ENCODE measurements at regions not wholly inside any gene's neighbourhood (a gene's known extent, or its start where the extent isn't known, plus 50 kb on each side); places are given as distances from the start of the nearest gene placed in this dataset.

GRCh38 chr5:135709208-135709575 lies 125.3 kb upstream of the SLC25A48 start:
- FAIRE-seq (no peak), DNase-seq (no peak)
- intact Hi-C loops (cut with DNase I) = no loop called here
- no peak overlapping the region for H3K27ac ChIP-seq (ENCODE audit: low read depth in 2 of 2, low read length in 2 of 2)
- H3K9me3 ChIP-seq (ENCODE audit: control insufficient read depth in 2 of 3, insufficient read depth in 1 of 3, low read length in 3 of 3) = no peaks in the 10 kb centered on the region
- H3K9ac ChIP-seq (ENCODE audit: low read length in 3 of 3) = no peak overlapping the region
- H3K36me3 ChIP-seq (ENCODE audit: control insufficient read depth in 2 of 3, insufficient read depth in 3 of 3, low read length in 3 of 3) = no peaks in the 10 kb centered on the region
- no peaks in the 10 kb centered on the region for H3K27me3 ChIP-seq (ENCODE audit: control insufficient read depth, insufficient read depth, low read length)
- no peak overlapping the region for H3K4me3 ChIP-seq (ENCODE audit: low read length in 3 of 3)
- TF ChIP-seq CTCF (IDR thresholded peaks at IDR 0.05; ENCODE audit: borderline replicate concordance, extremely low read depth, insufficient read depth) = no peak
- H3K4me1 ChIP-seq (ENCODE audit: control insufficient read depth in 2 of 3, insufficient read depth in 2 of 3, low read depth in 1 of 3, low read length in 3 of 3) = no peaks in the 10 kb centered on the region

- H3K27me3 ChIP-seq (ENCODE audit: control insufficient read depth, insufficient read depth, low read length) = no peaks in the 10 kb centered on the region
- no peak overlapping the region for H3K4me3 ChIP-seq (ENCODE audit: low read length in 3 of 3)
- no peaks in the 10 kb centered on the region for H3K4me1 ChIP-seq (ENCODE audit: control insufficient read depth in 2 of 3, insufficient read depth in 2 of 3, low read depth in 1 of 3, low read length in 3 of 3)
- intact Hi-C loops (cut with DNase I) = no loop called here
- FAIRE-seq (no peak), DNase-seq (no peak)
- H3K27ac ChIP-seq (ENCODE audit: low read depth in 2 of 2, low read length in 2 of 2) = no peak overlapping the region
- H3K9me3 ChIP-seq (ENCODE audit: control insufficient read depth in 2 of 3, insufficient read depth in 1 of 3, low read length in 3 of 3) = no peaks in the 10 kb centered on the region
- no peaks in the 10 kb centered on the region for H3K36me3 ChIP-seq (ENCODE audit: control insufficient read depth in 2 of 3, insufficient read depth in 3 of 3, low read length in 3 of 3)
- no peak for TF ChIP-seq CTCF (IDR thresholded peaks at IDR 0.05; ENCODE audit: borderline replicate concordance, extremely low read depth, insufficient read depth)
- no peak overlapping the region for H3K9ac ChIP-seq (ENCODE audit: low read length in 3 of 3)
These were observed 125.8 kb upstream of the SLC25A48 start for GRCh38 chr5:135708481-135709207.

GRCh38 chr5:135707302-135707701 lies 127.2 kb upstream of the SLC25A48 start:
- FAIRE-seq (no peak), DNase-seq (no peak)
- no peaks in the 10 kb centered on the region for H3K4me1 ChIP-seq (ENCODE audit: control insufficient read depth in 2 of 3, insufficient read depth in 2 of 3, low read depth in 1 of 3, low read length in 3 of 3)
- TF ChIP-seq CTCF (IDR thresholded peaks at IDR 0.05; ENCODE audit: borderline replicate concordance, extremely low read depth, insufficient read depth) = no peak
- H3K36me3 ChIP-seq (ENCODE audit: control insufficient read depth in 2 of 3, insufficient read depth in 3 of 3, low read length in 3 of 3) = no peaks in the 10 kb centered on the region
- no peaks in the 10 kb centered on the region for H3K27me3 ChIP-seq (ENCODE audit: control insufficient read depth, insufficient read depth, low read length)
- H3K9ac ChIP-seq (ENCODE audit: low read length in 3 of 3) = no peak overlapping the region
- H3K4me3 ChIP-seq (ENCODE audit: low read length in 3 of 3) = no peak overlapping the region
- intact Hi-C loops (cut with DNase I) = no loop called here
- H3K27ac ChIP-seq (ENCODE audit: low read depth in 2 of 2, low read length in 2 of 2) = no peak overlapping the region
- no peaks in the 10 kb centered on the region for H3K9me3 ChIP-seq (ENCODE audit: control insufficient read depth in 2 of 3, insufficient read depth in 1 of 3, low read length in 3 of 3)

- no peaks in the 10 kb centered on the region for H3K9me3 ChIP-seq (ENCODE audit: control insufficient read depth in 2 of 3, insufficient read depth in 1 of 3, low read length in 3 of 3)
- H3K4me3 ChIP-seq (ENCODE audit: low read length in 3 of 3) = no peak overlapping the region
- no peaks in the 10 kb centered on the region for H3K27me3 ChIP-seq (ENCODE audit: control insufficient read depth, insufficient read depth, low read length)
- TF ChIP-seq CTCF (IDR thresholded peaks at IDR 0.05; ENCODE audit: borderline replicate concordance, extremely low read depth, insufficient read depth) = no peak
- no peaks in the 10 kb centered on the region for H3K4me1 ChIP-seq (ENCODE audit: control insufficient read depth in 2 of 3, insufficient read depth in 2 of 3, low read depth in 1 of 3, low read length in 3 of 3)
- no peak for FAIRE-seq
- no peak overlapping the region for H3K9ac ChIP-seq (ENCODE audit: low read length in 3 of 3)
- no peaks in the 10 kb centered on the region for H3K36me3 ChIP-seq (ENCODE audit: control insufficient read depth in 2 of 3, insufficient read depth in 3 of 3, low read length in 3 of 3)
- H3K27ac ChIP-seq (ENCODE audit: low read depth in 2 of 2, low read length in 2 of 2) = no peak overlapping the region
- no peak for DNase-seq
- intact Hi-C loops (cut with DNase I) = no loop called here
These were observed 127.6 kb upstream of the SLC25A48 start for GRCh38 chr5:135706893-135707292.

All from kidney (tissue), 13 donors.